Stimulated activated naive CD4-positive, alpha-beta T cell (primary cell): ENCODE measurements at regions not wholly inside any gene's neighbourhood (a gene's known extent, or its start where the extent isn't known, plus 50 kb on each side); places are given as distances from the start of the nearest gene placed in this dataset.

Experiments
- DNase-seq, 6 experiments: peaks; one replicate each; lab custom pipeline; 2025; lab: John Stamatoyannopoulos, UW

GRCh38 chr2:204049635-204050034, 113.1 kb downstream of the ICOS start:
- DNase-seq: no peak

DNA sequence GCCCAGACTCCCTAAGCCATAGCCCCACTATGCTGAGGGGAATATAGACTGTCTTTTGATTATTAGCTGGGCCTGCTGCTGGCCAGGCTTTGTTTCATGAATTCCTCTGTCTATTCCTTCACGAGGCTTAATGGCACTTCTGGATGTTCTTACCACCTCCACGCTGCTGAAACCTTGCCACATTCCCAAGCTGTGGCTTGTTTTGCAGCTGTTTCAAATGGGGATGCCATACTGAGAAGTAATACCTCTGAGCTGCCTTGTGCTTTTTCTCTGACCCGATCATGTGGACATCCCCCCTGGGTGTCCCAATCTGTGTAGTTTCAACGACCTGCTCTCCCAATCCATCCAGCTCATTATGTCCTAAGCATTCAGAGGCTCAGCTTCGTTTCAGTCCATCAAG, 114.1 kb downstream of the ICOS start:
- DNase-seq: no peak

- DNase-seq: peak in 2 of 6 experiments; percentile 6 to 20
Observed at GRCh38 chr2:204051476-204051875, 114.9 kb downstream of the ICOS start.

GRCh38 chr2:204051984-204052556, 115.5 kb downstream of the ICOS start:
- no peak for DNase-seq

DNA sequence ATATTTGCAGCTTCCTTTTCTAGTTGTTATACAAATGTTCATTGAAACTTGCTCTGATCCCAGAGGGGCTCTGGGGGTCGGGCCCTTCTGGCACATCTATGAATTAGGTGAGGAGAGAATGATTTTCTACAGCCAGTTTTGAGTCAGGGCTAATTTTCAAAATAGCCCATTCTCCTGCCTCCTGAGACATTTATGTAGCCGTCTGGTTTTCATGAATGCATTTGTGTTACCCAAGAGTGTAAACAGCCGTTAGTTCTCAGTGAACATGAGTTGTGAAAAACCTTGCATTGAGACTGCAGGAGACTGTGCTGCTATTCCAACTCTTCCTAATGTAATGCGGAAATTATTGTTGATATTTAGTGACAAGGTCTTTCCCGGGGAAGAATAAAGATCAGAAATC, 122.5 kb downstream of the ICOS start:
- no peak for DNase-seq

DNA sequence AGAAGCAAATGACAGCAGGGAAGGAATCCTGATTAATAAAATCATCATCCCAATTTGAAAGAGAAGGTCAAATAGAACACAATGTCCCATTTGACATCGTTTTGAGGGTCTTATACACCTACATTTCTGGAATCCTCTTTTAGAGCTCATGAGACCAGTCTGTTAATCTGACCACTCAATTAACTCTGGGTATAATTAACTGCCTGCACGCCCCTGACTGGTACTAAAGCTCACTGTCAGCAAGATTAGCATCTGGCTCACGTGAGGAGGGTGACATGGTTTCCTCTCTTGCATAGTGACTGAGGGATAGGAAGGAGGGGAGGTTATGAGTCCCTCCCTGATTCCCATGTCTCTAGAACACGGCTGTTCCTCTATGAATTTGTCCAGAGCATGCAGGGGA, 124.3 kb downstream of the ICOS start:
- no peak for DNase-seq

- DNase-seq: no peak
Observed at GRCh38 chr2:204061241-204061640, 124.7 kb downstream of the ICOS start.

DNA sequence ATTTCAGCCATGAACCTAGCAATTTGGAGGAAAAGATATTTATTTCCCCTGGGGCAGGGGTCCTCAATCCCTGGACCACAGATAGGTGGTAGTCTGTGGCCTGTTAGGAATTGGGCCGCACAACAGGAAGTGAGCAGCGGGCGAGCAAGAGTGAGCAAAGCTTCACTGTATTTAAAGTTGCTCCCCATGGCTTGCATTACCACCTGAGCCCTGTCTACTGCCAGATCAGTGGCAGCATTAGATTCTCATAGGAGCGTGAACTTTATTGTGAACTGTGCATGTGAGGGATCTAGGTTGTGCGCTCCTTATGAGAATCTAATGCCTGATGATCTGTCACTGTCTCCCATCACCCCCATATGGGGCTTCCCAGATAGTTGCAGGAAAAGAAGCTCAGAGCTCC, 127.6 kb downstream of the ICOS start:
- DNase-seq: no peak

- DNase-seq: no peak
Observed at GRCh38 chr2:204065566-204065965, 129.0 kb downstream of the ICOS start.

DNA sequence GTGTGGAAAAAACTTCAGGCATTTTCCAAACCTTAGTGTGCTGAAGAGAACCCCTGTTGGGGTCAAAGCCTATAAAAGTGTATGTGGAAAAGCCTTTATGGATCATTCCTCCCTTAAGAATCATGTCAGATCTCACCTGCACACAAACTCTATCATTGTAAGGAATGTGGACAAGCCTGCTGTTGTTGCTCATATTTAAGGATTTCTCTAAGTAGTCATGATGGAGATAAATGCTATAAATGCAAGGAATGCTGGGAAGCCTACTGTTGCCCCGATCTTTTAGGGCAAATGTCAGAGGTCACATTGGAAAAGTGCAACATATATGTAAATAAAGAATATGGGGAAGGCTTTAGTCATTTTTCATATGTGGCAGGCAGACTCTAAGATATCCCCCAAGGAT, 129.5 kb downstream of the ICOS start:
- DNase-seq: no peak

DNA sequence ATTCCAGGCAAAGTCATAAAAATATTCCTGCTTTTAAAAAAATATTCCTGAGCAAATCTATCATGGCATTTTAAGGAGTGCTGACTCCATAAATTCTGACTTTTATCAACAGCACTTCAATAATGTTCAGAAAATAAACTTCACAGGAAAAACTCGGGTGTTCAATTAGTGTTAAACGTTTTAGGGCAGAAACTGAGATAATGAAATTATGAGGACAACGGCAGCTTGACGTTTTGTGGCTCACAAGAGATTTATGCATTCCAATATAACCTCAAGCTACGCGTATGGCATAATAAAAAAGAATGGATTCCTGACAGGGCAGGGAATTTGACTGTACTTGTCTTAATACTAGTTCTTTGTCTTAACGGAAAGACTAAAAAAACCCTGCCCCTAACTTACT, 133.2 kb downstream of the ICOS start:
- no peak for DNase-seq

GRCh38 chr2:204072443-204073324, 136.1 kb downstream of the ICOS start:
- peak in 5 of 6 experiments; percentile 7 to 52 (median 20) for DNase-seq

DNA sequence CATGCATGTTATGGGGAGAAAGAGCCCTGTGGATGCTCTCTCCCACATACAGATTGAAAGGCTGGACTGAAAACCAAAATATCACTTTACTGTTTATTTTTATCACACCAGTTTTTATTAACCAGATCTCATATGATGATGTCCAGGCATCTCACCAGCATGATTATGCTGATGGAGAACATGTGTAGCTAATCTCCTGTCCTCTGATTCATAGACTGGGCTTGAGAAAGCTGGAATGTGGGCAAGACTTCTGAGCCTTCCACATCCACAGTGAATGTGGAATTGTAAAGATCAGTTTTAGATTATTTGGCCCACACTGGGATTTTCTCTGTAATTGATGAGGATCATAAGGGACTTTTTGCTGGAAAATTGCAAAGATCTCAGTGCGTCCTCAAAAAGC, 137.9 kb downstream of the ICOS start:
- no peak for DNase-seq

GRCh38 chr2:204078003-204078698, 141.6 kb downstream of the ICOS start:
- no peak for DNase-seq

DNA sequence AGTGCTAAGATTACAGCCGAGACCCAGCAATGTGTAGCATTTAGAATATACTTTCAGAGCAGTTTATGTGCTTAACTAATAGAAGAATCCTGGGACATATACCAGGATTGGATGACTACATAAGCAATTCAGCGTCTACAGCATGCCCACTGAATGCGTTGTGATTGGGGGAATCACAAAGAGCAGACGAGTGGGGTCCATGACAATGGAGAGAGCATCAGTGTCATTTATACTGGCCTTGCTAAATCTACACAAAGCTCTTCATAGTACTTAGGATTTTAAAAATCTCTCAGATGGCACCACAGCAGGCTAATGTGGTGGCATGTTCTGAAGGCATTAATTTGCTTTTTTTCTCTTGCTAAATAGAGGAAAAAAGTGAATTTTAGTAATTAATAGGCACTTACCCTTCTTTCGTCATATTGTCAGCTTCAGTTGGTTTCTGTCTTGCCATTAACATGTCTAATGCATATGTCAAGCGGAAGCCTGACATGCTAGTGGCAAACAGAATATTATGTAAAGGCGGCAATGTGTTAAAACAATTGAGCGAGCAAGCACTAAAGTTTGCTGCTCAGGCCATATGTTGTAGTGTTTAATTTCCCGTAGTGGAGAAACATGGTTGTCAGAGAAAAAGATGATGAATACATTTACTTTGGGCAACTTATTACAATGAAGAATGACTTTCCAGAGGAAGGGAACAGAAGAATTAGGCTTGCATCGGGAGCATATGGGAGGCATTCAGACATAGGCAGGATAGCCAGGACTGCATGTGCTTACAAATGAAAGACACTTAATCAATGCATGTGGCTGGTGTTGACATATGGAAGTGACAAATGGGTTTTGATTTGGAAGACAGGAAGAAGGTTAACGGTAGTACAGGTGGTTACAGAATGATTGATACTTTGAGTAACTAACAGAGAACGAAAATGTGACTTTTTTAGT, 145.2 kb downstream of the ICOS start:
- DNase-seq: no peak

- DNase-seq: no peak
Observed at GRCh38 chr2:204086167-204086566, 149.6 kb downstream of the ICOS start.

DNA sequence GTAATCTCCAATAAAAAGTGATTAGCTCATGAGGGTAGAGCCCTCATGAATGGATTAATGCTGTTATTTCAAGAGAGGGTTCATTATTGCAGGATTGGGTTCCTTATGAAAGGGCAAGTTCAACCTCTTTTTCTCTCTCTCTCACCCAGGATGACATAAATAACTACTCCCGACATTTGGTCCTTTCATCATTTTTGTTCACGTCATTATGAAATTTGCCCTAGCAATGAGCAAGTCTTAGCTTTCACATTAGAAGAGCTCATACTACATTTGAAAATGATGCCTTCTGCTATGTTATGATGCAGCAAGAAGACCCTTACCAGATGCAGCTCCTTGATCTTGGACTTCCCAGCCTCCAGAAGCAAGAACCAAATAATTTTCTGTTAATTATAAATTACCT, 152.5 kb downstream of the ICOS start:
- no peak for DNase-seq

DNA sequence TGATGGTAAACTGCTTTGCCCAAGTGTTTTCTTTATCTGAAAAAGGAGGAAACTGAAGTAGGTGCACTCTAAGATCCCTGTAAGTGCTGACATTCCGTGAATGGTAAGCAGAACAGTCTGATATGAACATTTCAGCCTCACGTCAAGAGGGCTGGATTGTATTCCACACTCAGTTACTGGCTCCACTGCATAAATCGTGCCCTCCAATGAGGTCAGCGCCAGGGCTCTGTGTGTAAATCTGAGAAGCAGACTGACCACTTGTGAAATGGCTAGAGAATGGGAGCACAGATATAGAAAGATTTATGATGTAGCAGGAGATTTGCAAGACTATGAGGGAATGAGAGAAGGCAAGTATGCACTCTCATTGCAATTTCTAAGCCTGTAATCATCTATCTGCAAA, 153.0 kb downstream of the ICOS start:
- DNase-seq: no peak

DNA sequence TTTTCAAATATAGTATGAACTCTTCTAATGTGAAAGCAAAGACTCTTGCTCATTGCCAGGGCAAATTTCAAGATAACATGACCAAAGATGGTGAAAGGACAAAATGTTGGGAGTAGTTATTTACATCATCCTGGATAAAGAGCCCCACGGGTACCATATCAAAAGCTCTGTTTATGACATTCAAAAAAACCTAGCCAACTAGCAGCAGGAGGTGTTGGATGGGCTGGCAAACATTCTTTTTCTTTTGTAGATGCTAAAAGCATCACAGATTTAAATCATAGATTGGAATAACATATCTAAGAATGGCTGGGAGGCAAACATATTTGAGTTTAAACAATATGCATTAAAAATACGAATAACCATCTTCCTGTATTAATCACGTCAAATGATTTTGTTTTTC, 153.5 kb downstream of the ICOS start:
- DNase-seq: no peak

GRCh38 chr2:204104811-204105210, 168.2 kb downstream of the ICOS start:
- no peak for DNase-seq

- DNase-seq: peak; percentile 16 to 68 (median 46)
Observed at GRCh38 chr2:204108330-204108751, 171.8 kb downstream of the ICOS start.

- no peak for DNase-seq
Observed at GRCh38 chr2:204108781-204109295, 172.3 kb downstream of the ICOS start.
